IPS-15b (cell line): ENCODE measurements at regions not wholly inside any gene's neighbourhood (a gene's known extent, or its start where the extent isn't known, plus 50 kb on each side); places are given as distances from the start of the nearest gene placed in this dataset.
"Not testable (repeated sequence)": the region's sequence is repeated elsewhere in the genome, so short reads cannot be mapped to it uniquely, and the experiment has no call there.

ENCODE experiments used
- H3K27me3 ChIP-seq: one replicate; pipeline ENCODE4 v1.6.1; 2013; ENCODE audit warnings: low read length; ENCODE audit not compliant: control insufficient read depth, insufficient read depth
- H3K36me3 ChIP-seq: one replicate; pipeline ENCODE4 v1.6.1; 2013; ENCODE audit warnings: low read length; ENCODE audit not compliant: control insufficient read depth, insufficient read depth
- H3K4me1 ChIP-seq: one replicate; pipeline ENCODE4 v1.6.1; 2013; ENCODE audit warnings: mild to moderate bottlenecking, low read length; ENCODE audit not compliant: control insufficient read depth, insufficient read depth
- H3K4me3 ChIP-seq: one replicate; pipeline ENCODE4 v1.5.1; 2013; ENCODE audit warnings: low read depth, low read length
- H3K9ac ChIP-seq: one replicate; pipeline ENCODE4 v1.6.1; 2013; ENCODE audit warnings: low read depth, mild to moderate bottlenecking, low read length
- H3K9me3 ChIP-seq: one replicate; pipeline ENCODE4 v1.6.1; 2013; ENCODE audit warnings: mild to moderate bottlenecking, low read length; ENCODE audit not compliant: control insufficient read depth, insufficient read depth

DNA sequence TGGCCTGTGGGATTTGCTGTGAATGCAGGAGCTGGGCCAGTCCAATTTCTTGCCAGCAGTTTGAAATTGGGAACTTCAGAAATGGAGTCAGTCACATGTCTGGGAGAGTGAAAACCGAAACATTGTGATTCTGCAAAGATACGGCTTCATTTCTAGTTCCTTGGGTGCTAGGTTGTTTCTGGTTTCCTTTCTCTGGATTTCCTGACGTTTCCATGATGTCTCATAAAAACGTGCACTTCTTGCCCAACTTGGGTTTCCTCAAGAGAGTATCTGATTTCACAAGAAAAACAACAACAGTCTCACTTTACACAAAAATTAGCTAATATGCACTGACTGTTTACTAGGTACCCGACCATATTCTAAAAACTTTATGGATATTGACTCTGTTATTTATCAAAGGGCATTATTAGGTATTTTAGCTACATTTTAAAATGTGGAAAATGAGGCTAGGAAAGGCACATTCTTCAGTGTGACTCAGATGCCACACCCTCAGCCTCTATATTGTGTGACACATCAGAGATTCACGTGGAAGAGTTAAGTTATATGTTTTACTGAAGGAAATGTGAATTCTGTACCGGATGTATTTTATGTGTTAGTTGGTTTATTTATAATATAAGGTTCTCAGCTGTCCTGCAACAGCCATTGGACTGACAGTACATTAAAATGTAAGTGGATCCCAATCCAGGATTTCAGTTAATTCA, 225.0 kb upstream of the PUDP start:
- Histone ChIP-seq H3K4me1 (no peaks in the 10 kb centered on the region), H3K9me3 (peaks cover 7% of the 10 kb centered on the region), H3K4me3 (no peak overlapping the region), H3K27me3 (no peaks in the 10 kb centered on the region), H3K9ac (no peak overlapping the region), H3K36me3 (no peaks in the 10 kb centered on the region)

GRCh38 chrX:7362111-7362510, 214.2 kb upstream of the PUDP start:
- H3K9ac ChIP-seq, result no peak overlapping the region
- H3K36me3 ChIP-seq, result no peaks in the 10 kb centered on the region
- no peaks in the 10 kb centered on the region for H3K27me3 ChIP-seq
- H3K4me1 ChIP-seq, result no peaks in the 10 kb centered on the region
- H3K9me3 ChIP-seq, result peaks cover 3% of the 10 kb centered on the region
- no peak overlapping the region for H3K4me3 ChIP-seq

DNA sequence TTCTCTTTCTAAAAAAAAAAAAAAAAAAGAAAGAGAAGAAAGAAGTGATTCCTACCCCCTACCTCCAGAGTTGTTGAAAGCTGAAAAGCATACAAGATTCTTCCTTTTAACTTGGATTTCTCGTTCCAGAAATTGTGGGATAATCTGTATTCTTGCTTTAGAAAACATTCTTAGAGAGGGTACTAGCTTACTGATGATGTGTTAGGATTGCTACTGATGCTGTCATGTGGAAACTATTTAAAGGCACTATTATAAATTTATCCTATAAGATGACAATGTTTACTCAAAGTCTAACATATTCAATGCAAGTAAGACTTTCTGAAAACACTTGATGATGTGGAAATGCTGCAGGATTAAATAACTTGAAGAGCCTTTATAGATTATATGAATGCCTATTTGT, 204.0 kb upstream of the PUDP start:
- Histone ChIP-seq H3K4me1 (peaks cover 4% of the 10 kb centered on the region), H3K9me3 (no peaks in the 10 kb centered on the region), H3K4me3 (no peak overlapping the region), H3K36me3 (no peaks in the 10 kb centered on the region), H3K27me3 (no peaks in the 10 kb centered on the region), H3K9ac (no peak overlapping the region)

- Histone ChIP-seq H3K36me3 (no peaks in the 10 kb centered on the region), H3K9me3 (no peaks in the 10 kb centered on the region), H3K9ac (no peak overlapping the region), H3K4me3 (no peak overlapping the region), H3K4me1 (peaks cover 4% of the 10 kb centered on the region), H3K27me3 (no peaks in the 10 kb centered on the region)
Measured at GRCh38 chrX:7347465-7347864, 199.5 kb upstream of the PUDP start.

GRCh38 chrX:7346021-7346420, 198.1 kb upstream of the PUDP start:
- Histone ChIP-seq H3K27me3 (no peaks in the 10 kb centered on the region), H3K9ac (no peak overlapping the region), H3K4me1 (no peaks in the 10 kb centered on the region), H3K4me3 (no peak overlapping the region), H3K36me3 (no peaks in the 10 kb centered on the region), H3K9me3 (no peaks in the 10 kb centered on the region)

- Histone ChIP-seq H3K27me3 (no peaks in the 10 kb centered on the region), H3K9me3 (no peaks in the 10 kb centered on the region), H3K4me1 (no peaks in the 10 kb centered on the region), H3K4me3 (no peak overlapping the region), H3K9ac (no peak overlapping the region), H3K36me3 (no peaks in the 10 kb centered on the region)
Measured at GRCh38 chrX:7343181-7343580, 195.2 kb upstream of the PUDP start.

DNA sequence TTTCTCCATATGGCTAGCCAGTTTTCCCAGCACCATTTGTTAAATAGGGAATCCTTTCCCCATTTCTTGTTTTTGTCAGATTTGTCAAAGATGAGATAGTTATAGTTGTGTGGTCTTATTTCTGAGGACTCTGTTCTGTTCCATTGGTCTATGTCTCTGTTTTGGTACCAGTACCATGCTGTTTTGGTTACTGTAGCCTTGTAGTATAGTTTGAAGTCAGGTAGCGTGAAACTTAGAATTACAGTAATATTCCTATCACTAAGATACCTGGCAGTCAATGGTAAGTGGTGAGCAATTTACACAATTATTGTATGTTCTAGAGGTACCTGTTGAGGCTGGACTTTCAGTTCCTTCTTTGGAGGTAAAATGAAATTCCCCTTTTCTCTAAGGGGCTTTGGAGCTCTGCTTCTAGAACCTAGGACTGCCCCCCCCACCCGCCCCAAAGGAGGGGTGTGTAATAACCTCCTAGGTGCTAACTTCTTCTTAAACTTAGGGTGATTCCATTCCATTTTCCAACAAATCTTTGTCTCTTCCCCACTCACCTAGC, 187.9 kb upstream of the PUDP start:
- H3K36me3 ChIP-seq, H3K27me3 ChIP-seq, H3K9me3 ChIP-seq, H3K4me1 ChIP-seq, H3K4me3 ChIP-seq, H3K9ac ChIP-seq: not testable (repeated sequence)

DNA sequence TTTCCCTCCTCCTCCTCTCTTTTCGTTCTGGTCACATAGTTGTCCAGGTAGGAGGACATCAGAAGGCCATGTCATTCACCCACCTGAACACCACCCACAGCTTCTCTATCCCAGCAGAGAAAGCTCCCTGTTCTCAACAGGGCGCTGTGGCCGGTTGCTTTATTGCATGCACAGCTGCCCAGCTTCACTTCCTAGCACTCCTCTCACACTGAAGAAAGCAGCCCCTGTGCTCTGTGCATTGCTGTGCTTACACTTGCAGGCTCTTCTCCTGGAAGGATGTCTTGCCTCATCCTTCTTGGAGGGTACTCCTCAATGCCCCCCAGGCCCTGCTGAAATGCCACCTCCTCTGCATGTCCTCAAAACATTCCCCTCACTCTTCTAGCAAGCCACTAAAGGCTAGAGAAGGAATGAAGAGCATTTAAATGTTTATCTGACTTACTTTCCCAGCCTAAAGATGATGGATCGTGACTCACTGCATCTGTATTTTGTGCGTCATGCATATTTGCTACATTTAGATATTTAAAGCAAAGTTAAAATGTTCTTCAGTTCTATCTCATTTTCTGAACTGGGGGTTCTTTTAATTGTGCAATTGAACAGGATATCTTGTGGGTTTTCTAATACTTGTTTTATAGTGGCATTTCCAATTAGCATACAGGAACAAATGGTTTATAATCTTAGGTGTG, 186.4 kb upstream of the PUDP start:
- H3K27me3 ChIP-seq, result no peaks in the 10 kb centered on the region
- no peaks in the 10 kb centered on the region for H3K4me1 ChIP-seq
- H3K9ac ChIP-seq, result no peak overlapping the region
- no peak overlapping the region for H3K4me3 ChIP-seq
- H3K9me3 ChIP-seq, result no peaks in the 10 kb centered on the region
- H3K36me3 ChIP-seq, result no peaks in the 10 kb centered on the region

DNA sequence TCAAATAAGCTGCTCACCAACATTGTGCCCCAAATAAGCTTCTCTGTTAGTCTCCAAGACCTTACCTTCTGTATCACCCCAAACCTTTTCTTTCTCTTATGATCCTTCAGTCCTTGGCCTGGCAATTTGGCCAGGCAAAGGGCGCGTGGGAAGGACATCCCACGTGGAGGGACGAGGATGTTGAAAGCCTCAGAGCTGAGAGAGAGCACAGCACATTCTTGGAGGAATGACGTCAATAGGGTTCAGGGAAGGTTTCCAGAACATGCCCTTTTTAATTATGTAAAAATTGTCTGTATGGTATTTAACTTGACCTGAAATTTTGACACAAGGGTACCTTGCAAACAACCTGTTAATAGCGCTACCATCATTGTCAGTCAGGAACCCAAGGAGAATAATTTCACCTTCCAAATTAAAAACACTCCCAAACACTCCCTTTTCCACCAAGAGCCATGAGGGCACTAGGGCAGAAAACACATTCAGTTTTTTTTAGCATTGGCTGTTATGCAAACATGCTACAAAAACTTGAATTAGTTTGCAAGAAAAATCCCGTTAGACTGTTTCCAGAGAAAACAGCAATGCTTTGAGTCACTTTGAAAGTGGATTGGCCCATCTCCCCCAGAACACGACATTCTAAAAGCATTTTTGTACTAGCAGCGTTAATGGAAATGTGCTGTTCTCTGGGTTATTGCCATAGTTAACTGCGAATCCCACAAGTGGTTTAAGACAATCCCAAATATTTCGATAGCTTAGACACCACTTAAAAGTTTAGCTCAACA, 183.2 kb upstream of the PUDP start:
- no peaks in the 10 kb centered on the region for H3K9me3 ChIP-seq
- no peaks in the 10 kb centered on the region for H3K4me1 ChIP-seq
- H3K27me3 ChIP-seq, result no peaks in the 10 kb centered on the region
- no peak overlapping the region for H3K9ac ChIP-seq
- no peak overlapping the region for H3K4me3 ChIP-seq
- no peaks in the 10 kb centered on the region for H3K36me3 ChIP-seq

GRCh38 chrX:7330556-7330955, 182.6 kb upstream of the PUDP start:
- Histone ChIP-seq H3K9me3 (no peaks in the 10 kb centered on the region), H3K9ac (no peak overlapping the region), H3K27me3 (no peaks in the 10 kb centered on the region), H3K4me1 (no peaks in the 10 kb centered on the region), H3K36me3 (no peaks in the 10 kb centered on the region), H3K4me3 (no peak overlapping the region)

- Histone ChIP-seq H3K9me3 (no peaks in the 10 kb centered on the region), H3K9ac (no peak overlapping the region), H3K4me3 (no peak overlapping the region), H3K36me3 (no peaks in the 10 kb centered on the region), H3K27me3 (no peaks in the 10 kb centered on the region), H3K4me1 (no peaks in the 10 kb centered on the region)
Measured at GRCh38 chrX:7318661-7319060, 170.7 kb upstream of the PUDP start.
